Keratinocyte (primary cell): ENCODE measurements at regions not wholly inside any gene's neighbourhood (a gene's known extent, or its start where the extent isn't known, plus 50 kb on each side); places are given as distances from the start of the nearest gene placed in this dataset.

Experiments
- DNase-seq: peaks from one replicate; pipeline ENCODE4 v3.0.0-alpha.2; 2011; ENCODE audit warnings: low read depth, missing footprints, low spot score
- FAIRE-seq: peaks from 2 replicates; lab custom pipeline; 2011; peaks lifted over from hg19 to GRCh38; lab: Jason Lieb, UNC
- H2AFZ ChIP-seq: 2 replicates; pipeline ENCODE4 v1.6.0; 2012; ENCODE audit warnings: low read length, control low read depth, inconsistent platforms; ENCODE audit not compliant: control insufficient read depth
- H3K27ac ChIP-seq: 2 replicates; pipeline ENCODE4 v1.5.1; 2011; ENCODE audit warnings: low read length; ENCODE audit not compliant: control insufficient read depth, insufficient read depth
- H3K27me3 ChIP-seq: 3 replicates; pipeline ENCODE4 v1.6.0; 2011; ENCODE audit warnings: low read length; ENCODE audit not compliant: control insufficient read depth, insufficient read depth; ENCODE audit errors: extremely low read depth
- H3K36me3 ChIP-seq, 2 experiments: 2 replicates in 1 of 2; 3 replicates in 1 of 2; pipeline ENCODE4 v1.5.1; 2011; ENCODE audit warnings: low read length in 2 of 2, mild to moderate bottlenecking in 1 of 2; ENCODE audit not compliant: control insufficient read depth in 2 of 2, insufficient read depth in 2 of 2; ENCODE audit errors: extremely low read depth in 1 of 2
- H3K4me1 ChIP-seq: 3 replicates; pipeline ENCODE4 v1.5.1; 2011; ENCODE audit warnings: low read length; ENCODE audit not compliant: control insufficient read depth, insufficient read depth; ENCODE audit errors: extremely low read depth
- H3K4me2 ChIP-seq: 3 replicates; pipeline ENCODE4 v1.6.0; 2011; ENCODE audit warnings: low read depth, low read length; ENCODE audit not compliant: control insufficient read depth, insufficient read depth; ENCODE audit errors: extremely low read depth
- H3K4me3 ChIP-seq, 3 experiments: fragments of 200-600 bp in 1 of 3; sonication (generic) in 1 of 3; 2 replicates in 2 of 3; 3 replicates in 1 of 3; pipeline ENCODE4 v1.5.1; 2011 to 2016; ENCODE audit warnings: low read length in 3 of 3, mild to moderate bottlenecking in 3 of 3, control low read depth in 2 of 3, inconsistent platforms in 1 of 3, low read depth in 1 of 3, mixed read lengths in 1 of 3, mixed run types in 1 of 3, moderate library complexity in 1 of 3; ENCODE audit not compliant: control insufficient read depth in 2 of 3, insufficient read depth in 2 of 3; ENCODE audit errors: extremely low read depth in 1 of 3
- H3K79me2 ChIP-seq: 2 replicates; pipeline ENCODE4 v1.6.0; 2012; ENCODE audit warnings: low read length; ENCODE audit not compliant: control insufficient read depth, insufficient read depth
- H3K9ac ChIP-seq: 3 replicates; pipeline ENCODE4 v1.6.0; 2011; ENCODE audit warnings: low read length; ENCODE audit not compliant: control insufficient read depth, insufficient read depth; ENCODE audit errors: extremely low read depth
- H3K9me1 ChIP-seq: 3 replicates; pipeline ENCODE4 v1.6.0; 2011; ENCODE audit warnings: low read length; ENCODE audit not compliant: control insufficient read depth, insufficient read depth; ENCODE audit errors: extremely low read depth
- H3K9me3 ChIP-seq: 2 replicates; pipeline ENCODE4 v1.5.1; 2012; ENCODE audit warnings: low read depth, low read length; ENCODE audit not compliant: control insufficient read depth
- H4K20me1 ChIP-seq: 3 replicates; pipeline ENCODE4 v1.6.0; 2011; ENCODE audit warnings: low read length; ENCODE audit not compliant: control insufficient read depth, insufficient read depth; ENCODE audit errors: extremely low read depth
- EZH2 ChIP-seq: IDR thresholded peaks from one replicate; pipeline ENCODE4 v1.6.1; 2012; ENCODE audit warnings: inconsistent platforms, mild to moderate bottlenecking, low read length, moderate library complexity
- dilution Hi-C: fragments of 300-500 bp; cut with MboI; formaldehyde crosslinking; loops from one replicate; pipeline ENCODE4 v1.7.0; 2020; ENCODE audit warnings: low sequenced_read_pairs; ENCODE audit not compliant: extremely low pct_ligation_motif_present
- TF ChIP-seq, protein P1 (sequence below), 3 experiments: IDR thresholded peaks in 1 of 3; conservative IDR thresholded peaks in 1 of 3; optimal IDR thresholded peaks in 1 of 3; 2 replicates in 2 of 3; 3 replicates in 1 of 3; pipeline versions ENCODE3 to v1.5.1; 2011; ENCODE audit warnings: low read length in 3 of 3, mild to moderate bottlenecking in 3 of 3, moderate library complexity in 2 of 3, control low read depth in 1 of 3, inconsistent platforms in 1 of 3; ENCODE audit not compliant: insufficient read depth in 2 of 3; ENCODE audit errors: extremely low read depth in 1 of 3

- dilution Hi-C loops: no loop called here
- no peaks in the 10 kb centered on the region for H3K9me1 ChIP-seq
- no peak overlapping the region for H3K4me3 ChIP-seq
Measured at GRCh38 chr10:81127931-81128330, 590.2 kb downstream of the SH2D4B start.

DNA sequence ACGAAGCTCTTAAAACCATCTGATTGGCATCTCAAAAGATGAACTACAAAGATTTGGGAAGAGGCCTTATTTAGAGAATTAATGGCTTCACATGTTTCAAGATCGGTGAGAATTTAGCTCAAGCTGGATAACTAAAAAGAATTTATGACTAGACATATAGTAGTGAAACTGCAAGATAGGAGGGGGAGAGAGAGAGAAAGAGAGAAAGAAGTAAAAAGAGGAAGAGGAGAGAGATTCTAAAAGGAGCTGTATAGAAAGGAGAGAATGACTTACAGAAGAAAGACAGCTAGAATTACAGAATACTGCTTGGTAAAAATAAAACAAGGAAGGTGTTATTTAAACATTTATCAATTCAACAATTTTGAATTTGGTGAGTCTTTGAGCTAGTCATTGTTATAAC lies 592.3 kb downstream of the SH2D4B start:
- no peaks in the 10 kb centered on the region for H3K9me3 ChIP-seq
- no peak overlapping the region for H2AFZ ChIP-seq
- H3K4me1 ChIP-seq: no peaks in the 10 kb centered on the region
- H3K9ac ChIP-seq: no peak overlapping the region
- H3K79me2 ChIP-seq: no peaks in the 10 kb centered on the region
- no peaks in the 10 kb centered on the region for H3K27me3 ChIP-seq
- no peaks in the 10 kb centered on the region for H3K36me3 ChIP-seq
- H3K4me2 ChIP-seq: no peak overlapping the region
- H3K9me1 ChIP-seq: no peaks in the 10 kb centered on the region
- DNase-seq (no peak), FAIRE-seq (no peak)
- no peak overlapping the region for H3K27ac ChIP-seq
- no peak for TF ChIP-seq EZH2
- TF ChIP-seq, protein P1, sequence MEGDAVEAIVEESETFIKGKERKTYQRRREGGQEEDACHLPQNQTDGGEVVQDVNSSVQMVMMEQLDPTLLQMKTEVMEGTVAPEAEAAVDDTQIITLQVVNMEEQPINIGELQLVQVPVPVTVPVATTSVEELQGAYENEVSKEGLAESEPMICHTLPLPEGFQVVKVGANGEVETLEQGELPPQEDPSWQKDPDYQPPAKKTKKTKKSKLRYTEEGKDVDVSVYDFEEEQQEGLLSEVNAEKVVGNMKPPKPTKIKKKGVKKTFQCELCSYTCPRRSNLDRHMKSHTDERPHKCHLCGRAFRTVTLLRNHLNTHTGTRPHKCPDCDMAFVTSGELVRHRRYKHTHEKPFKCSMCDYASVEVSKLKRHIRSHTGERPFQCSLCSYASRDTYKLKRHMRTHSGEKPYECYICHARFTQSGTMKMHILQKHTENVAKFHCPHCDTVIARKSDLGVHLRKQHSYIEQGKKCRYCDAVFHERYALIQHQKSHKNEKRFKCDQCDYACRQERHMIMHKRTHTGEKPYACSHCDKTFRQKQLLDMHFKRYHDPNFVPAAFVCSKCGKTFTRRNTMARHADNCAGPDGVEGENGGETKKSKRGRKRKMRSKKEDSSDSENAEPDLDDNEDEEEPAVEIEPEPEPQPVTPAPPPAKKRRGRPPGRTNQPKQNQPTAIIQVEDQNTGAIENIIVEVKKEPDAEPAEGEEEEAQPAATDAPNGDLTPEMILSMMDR (optimal IDR thresholded peaks at IDR 0.05 in 1 of 3, IDR thresholded peaks at IDR 0.05 in 1 of 3, conservative IDR thresholded peaks at IDR 0.05 in 1 of 3; ENCODE audit: extremely low read depth in 1 of 3, insufficient read depth in 2 of 3, low read length in 3 of 3): no peak
- no peaks in the 10 kb centered on the region for H4K20me1 ChIP-seq
- H3K4me3 ChIP-seq: no peak overlapping the region
- dilution Hi-C loops: no loop called here

More at GRCh38 chr10:81127931-81128330, 590.2 kb downstream of the SH2D4B start:
- TF ChIP-seq EZH2: no peak
- TF ChIP-seq, protein P1 (optimal IDR thresholded peaks at IDR 0.05 in 1 of 3, IDR thresholded peaks at IDR 0.05 in 1 of 3, conservative IDR thresholded peaks at IDR 0.05 in 1 of 3; ENCODE audit: extremely low read depth in 1 of 3, insufficient read depth in 2 of 3, low read length in 3 of 3): no peak
- DNase-seq (no peak), FAIRE-seq (no peak)
- Histone ChIP-seq H2AFZ (no peak overlapping the region), H3K27ac (no peak overlapping the region), H4K20me1 (no peaks in the 10 kb centered on the region), H3K79me2 (no peaks in the 10 kb centered on the region), H3K9ac (no peak overlapping the region), H3K27me3 (no peaks in the 10 kb centered on the region), H3K36me3 (no peaks in the 10 kb centered on the region), H3K4me2 (no peak overlapping the region), H3K9me3 (no peaks in the 10 kb centered on the region), H3K4me1 (no peaks in the 10 kb centered on the region)
